ENCODE measurements at regions not wholly inside any gene's neighbourhood (a gene's known extent, or its start where the extent isn't known, plus 50 kb on each side); places are given as distances from the start of the nearest gene placed in this dataset.

DNA sequence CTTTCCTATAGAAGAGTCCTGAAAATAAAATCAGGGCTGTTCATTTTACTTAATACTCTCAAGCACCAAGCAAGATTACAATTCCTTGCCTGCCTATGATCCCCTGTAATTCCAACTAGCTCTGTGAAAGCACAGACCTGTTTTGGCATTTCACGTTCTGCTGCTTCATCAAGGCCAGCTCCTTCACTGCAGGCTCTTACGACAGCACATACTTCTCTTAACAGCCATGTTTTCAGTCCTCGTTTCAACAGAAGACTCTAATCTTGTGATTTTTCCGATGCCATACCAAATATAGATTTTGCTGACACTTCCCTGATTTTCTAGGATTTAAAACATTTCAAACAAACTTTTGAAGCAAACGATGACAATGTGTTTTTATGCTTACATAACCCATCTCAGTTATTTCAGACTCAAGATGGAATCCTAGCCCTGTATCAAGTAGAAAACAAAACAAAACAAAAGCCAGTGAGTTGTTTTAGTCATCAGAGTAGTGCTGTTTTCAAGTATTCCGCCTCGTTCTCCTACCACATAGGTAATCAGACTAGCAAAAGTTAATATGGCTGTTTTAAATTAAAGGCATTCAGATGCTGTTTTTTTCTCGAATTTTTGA is 616.5 kb upstream of the CITED2 start:
- DNase-seq (ENCODE audit: low spot score), result no peak
- in situ Hi-C loops (cut with MboI; ENCODE audit: low pct_unique_long_range_greater_than_20kb, low sequenced_read_pairs, unreplicated experiment), result no loop called here
- no peak for TF ChIP-seq CTCF (IDR thresholded peaks at IDR 0.05; ENCODE audit: extremely low read depth, insufficient read depth, missing control alignments)

GRCh38 chr6:139990026-139990686 is 615.7 kb upstream of the CITED2 start:
- TF ChIP-seq CTCF (IDR thresholded peaks at IDR 0.05; ENCODE audit: extremely low read depth, insufficient read depth, missing control alignments), result no peak
- in situ Hi-C loops (cut with MboI; ENCODE audit: low pct_unique_long_range_greater_than_20kb, low sequenced_read_pairs, unreplicated experiment), result no loop called here
- DNase-seq (ENCODE audit: low spot score), result no peak

- TF ChIP-seq CTCF (IDR thresholded peaks at IDR 0.05; ENCODE audit: extremely low read depth, insufficient read depth, missing control alignments), result no peak
- in situ Hi-C loops (cut with MboI; ENCODE audit: low pct_unique_long_range_greater_than_20kb, low sequenced_read_pairs, unreplicated experiment), result no loop called here
- no peak for DNase-seq (ENCODE audit: low spot score)
These were observed 614.2 kb upstream of the CITED2 start for GRCh38 chr6:139988685-139989084.

DNA sequence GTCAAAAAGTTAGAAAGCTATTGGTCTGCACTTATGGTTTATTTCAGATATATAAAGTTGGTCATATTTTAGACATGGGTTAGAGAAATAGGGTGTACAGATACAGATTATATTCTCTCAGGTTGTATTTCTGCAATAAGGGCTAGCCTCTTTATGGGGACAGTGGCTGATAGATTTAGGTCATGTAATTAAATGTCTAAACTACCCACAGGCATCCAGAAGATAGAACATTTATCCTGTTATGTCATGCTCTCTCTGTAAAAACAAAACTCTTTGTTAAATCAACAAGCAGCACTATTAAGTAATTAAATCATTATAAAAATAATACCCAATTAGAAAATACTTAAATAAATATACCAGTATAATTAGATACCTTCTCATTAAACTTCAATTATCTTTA is 612.6 kb upstream of the CITED2 start:
- no peak for TF ChIP-seq CTCF (IDR thresholded peaks at IDR 0.05; ENCODE audit: extremely low read depth, insufficient read depth, missing control alignments)
- in situ Hi-C loops (cut with MboI; ENCODE audit: low pct_unique_long_range_greater_than_20kb, low sequenced_read_pairs, unreplicated experiment), result no loop called here
- DNase-seq (ENCODE audit: low spot score), result no peak

DNA sequence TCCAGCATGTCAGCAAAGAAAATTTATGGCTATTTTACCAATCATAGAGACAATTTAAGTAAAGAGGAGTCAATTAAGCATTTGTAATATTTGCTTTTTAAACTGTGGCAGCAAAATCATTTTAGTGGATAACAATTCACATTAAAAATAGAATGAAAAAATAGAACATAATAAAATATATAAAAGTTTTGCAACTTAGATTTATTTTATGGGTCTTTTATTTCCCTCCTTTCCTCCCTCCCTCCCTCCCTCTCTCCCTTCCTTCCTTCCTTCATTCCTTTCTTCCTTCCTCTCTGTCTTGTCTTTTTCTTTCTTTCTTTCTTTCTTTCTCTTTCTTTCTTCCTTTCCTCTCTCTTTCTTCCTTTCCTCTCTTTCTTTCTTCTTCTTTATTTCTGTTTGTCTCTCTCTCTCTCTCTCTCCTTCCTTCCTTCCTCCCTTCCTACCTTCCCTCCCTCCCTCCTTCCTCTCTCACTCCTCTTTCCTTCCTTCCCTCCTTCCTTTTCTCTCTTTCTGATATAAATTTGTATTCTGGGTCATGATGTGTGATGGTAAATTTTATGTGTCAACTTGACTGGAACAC is 610.9 kb upstream of the CITED2 start:
- DNase-seq (ENCODE audit: low spot score), result no peak
- TF ChIP-seq CTCF (IDR thresholded peaks at IDR 0.05; ENCODE audit: extremely low read depth, insufficient read depth, missing control alignments), result no peak
- in situ Hi-C loops (cut with MboI; ENCODE audit: low pct_unique_long_range_greater_than_20kb, low sequenced_read_pairs, unreplicated experiment), result no loop called here

- no peak for TF ChIP-seq CTCF (IDR thresholded peaks at IDR 0.05; ENCODE audit: extremely low read depth, insufficient read depth, missing control alignments)
- no peak for DNase-seq (ENCODE audit: low spot score)
- in situ Hi-C loops (cut with MboI; ENCODE audit: low pct_unique_long_range_greater_than_20kb, low sequenced_read_pairs, unreplicated experiment), result no loop called here
These were observed 609.9 kb upstream of the CITED2 start for GRCh38 chr6:139984317-139984716.
